ENCODE measurements at regions not wholly inside any gene's neighbourhood (a gene's known extent, or its start where the extent isn't known, plus 50 kb on each side); places are given as distances from the start of the nearest gene placed in this dataset.

DNA sequence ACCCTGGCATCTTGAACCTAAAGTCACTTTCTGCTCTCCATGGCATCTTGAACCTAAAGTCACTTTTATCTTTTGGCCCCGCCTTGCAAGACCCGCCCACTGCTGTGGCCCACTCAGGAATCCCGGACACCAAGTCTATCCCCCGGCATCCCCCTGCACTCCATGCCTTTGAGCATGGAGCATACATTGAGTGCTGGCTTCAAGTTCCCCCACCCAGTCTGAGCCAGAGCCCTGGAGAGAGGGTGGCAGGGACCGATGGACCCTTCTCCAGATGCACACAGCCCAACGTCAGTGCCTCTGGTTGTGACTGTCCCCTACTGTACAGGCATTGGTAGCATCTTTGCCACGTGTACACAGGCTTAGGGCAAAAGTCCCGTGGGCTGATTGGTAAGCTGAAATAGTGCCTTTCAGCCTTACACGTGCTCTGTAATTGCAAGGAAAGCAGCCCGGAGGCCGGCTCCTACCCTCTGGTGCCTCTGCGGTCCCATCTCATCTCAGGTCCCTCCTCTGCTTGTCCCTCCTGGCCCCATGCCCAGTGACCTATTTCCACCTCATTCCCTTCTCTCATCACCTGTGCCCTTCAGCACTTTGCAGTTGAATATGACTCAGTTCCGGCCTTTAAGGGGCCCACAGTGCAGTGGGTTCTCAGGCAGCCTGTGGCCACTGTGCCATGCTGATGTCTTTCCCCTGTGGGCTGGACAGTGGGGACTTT is 154.0 kb downstream of the INHBB start:
- Histone ChIP-seq H3K4me3 (no peak overlapping the region), H3K9me3 (no peaks in the 10 kb centered on the region), H3K4me1 (no peaks in the 10 kb centered on the region), H3K36me3 (no peaks in the 10 kb centered on the region), H3K27me3 (no peaks in the 10 kb centered on the region), H3K27ac (no peak overlapping the region)
- 77 to 80% methylated on average over 13 of the region's 13 CpGs for WGBS, 2 donors
- DNase-seq (ENCODE audit: low spot score in 2 of 2), result no peak
- no peak for TF ChIP-seq EP300 (IDR thresholded peaks at IDR 0.05)
- no peak for TF ChIP-seq POLR2A (IDR thresholded peaks at IDR 0.05)
- TF ChIP-seq, protein P1, sequence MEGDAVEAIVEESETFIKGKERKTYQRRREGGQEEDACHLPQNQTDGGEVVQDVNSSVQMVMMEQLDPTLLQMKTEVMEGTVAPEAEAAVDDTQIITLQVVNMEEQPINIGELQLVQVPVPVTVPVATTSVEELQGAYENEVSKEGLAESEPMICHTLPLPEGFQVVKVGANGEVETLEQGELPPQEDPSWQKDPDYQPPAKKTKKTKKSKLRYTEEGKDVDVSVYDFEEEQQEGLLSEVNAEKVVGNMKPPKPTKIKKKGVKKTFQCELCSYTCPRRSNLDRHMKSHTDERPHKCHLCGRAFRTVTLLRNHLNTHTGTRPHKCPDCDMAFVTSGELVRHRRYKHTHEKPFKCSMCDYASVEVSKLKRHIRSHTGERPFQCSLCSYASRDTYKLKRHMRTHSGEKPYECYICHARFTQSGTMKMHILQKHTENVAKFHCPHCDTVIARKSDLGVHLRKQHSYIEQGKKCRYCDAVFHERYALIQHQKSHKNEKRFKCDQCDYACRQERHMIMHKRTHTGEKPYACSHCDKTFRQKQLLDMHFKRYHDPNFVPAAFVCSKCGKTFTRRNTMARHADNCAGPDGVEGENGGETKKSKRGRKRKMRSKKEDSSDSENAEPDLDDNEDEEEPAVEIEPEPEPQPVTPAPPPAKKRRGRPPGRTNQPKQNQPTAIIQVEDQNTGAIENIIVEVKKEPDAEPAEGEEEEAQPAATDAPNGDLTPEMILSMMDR (IDR thresholded peaks at IDR 0.05), result no peak

DNA sequence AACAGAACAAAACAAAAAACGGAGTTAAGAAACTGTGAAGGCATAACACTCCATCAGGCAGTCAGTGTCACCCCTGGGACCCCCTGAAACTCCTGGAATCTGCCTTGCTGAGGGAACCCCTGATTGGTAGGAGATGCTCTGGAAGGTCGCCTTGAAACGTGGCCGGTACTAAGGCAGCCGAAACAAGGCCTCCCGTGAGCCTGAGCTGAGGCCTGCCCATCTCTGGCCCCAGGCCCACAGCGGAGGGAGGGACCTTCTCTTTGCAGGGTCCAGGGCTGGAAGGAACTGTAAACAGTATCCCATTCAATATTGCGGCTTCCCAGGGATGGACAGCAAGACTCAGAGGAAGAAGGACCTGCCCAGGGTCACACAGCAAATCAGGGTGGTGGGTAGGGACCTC is 155.7 kb downstream of the INHBB start:
- TF ChIP-seq POLR2A (IDR thresholded peaks at IDR 0.05) (no peak), EP300 (IDR thresholded peaks at IDR 0.05) (no peak)
- TF ChIP-seq, protein P1 (IDR thresholded peaks at IDR 0.05), result no peak
- H3K27ac ChIP-seq, result no peak overlapping the region
- H3K9me3 ChIP-seq, result no peaks in the 10 kb centered on the region
- H3K4me1 ChIP-seq, result no peaks in the 10 kb centered on the region
- no peaks in the 10 kb centered on the region for H3K27me3 ChIP-seq
- H3K36me3 ChIP-seq, result no peaks in the 10 kb centered on the region
- 72 to 83% methylated on average over 8 of the region's 8 CpGs for WGBS, 2 donors
- DNase-seq (ENCODE audit: low spot score in 2 of 2), result no peak
- H3K4me3 ChIP-seq, result no peak overlapping the region

DNA sequence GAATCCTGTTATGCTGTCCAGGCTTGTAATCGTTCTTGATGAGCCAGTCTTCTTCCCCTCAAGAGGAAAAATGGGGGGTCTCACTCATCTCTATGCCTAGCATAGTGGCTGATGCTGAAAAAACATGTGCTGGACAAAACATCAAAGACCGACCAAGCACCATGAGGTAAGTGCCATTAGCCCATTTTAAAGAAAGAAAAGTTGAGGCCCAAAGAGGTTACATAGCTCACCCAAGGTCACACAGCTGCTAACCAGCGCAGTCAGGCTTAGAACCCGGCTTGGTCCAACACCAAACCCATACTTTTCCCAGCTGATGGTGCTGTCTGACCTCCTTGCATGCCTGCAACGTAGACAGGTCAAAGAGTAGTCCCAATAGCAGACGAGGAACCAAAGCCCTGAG is 156.4 kb downstream of the INHBB start:
- Histone ChIP-seq H3K9me3 (no peaks in the 10 kb centered on the region), H3K27me3 (no peaks in the 10 kb centered on the region), H3K4me3 (no peak overlapping the region), H3K27ac (no peak overlapping the region), H3K36me3 (no peaks in the 10 kb centered on the region), H3K4me1 (no peaks in the 10 kb centered on the region)
- DNase-seq (ENCODE audit: low spot score in 2 of 2), result no peak
- TF ChIP-seq POLR2A (IDR thresholded peaks at IDR 0.05), result no peak
- no peak for TF ChIP-seq EP300 (IDR thresholded peaks at IDR 0.05)
- TF ChIP-seq, protein P1 (IDR thresholded peaks at IDR 0.05), result no peak
- 79 to 97% methylated on average over 3 to 6 of the region's 6 CpGs for WGBS, 2 donors

DNA sequence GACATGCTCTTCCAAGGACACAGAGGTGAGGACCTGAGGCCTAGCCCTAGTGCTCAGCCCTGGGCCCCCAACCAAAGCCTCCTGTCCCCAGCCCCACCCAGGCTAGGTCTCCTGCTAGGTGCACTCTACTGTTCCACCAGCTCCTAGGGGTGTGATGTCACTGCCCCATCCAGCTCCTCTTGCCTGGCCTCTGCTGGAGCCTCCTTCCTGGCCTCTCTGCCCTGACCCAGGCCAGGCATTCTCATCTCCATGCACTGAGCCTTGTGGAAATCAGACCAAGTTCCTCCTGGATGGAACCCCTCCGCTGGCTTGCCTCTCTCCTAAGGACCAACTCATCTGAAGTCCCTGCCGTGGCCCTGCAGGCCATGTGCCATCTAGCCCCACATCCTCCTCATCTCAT is 156.8 kb downstream of the INHBB start:
- Histone ChIP-seq H3K9me3 (no peaks in the 10 kb centered on the region), H3K4me1 (no peaks in the 10 kb centered on the region), H3K27me3 (no peaks in the 10 kb centered on the region), H3K36me3 (no peaks in the 10 kb centered on the region), H3K4me3 (no peak overlapping the region), H3K27ac (no peak overlapping the region)
- TF ChIP-seq EP300 (IDR thresholded peaks at IDR 0.05) (no peak), POLR2A (IDR thresholded peaks at IDR 0.05) (no peak)
- TF ChIP-seq, protein P1 (IDR thresholded peaks at IDR 0.05), result no peak
- DNase-seq (ENCODE audit: low spot score in 2 of 2), result no peak
- 92 to 97% methylated on average over 2 of the region's 2 CpGs for WGBS, 2 donors

DNA sequence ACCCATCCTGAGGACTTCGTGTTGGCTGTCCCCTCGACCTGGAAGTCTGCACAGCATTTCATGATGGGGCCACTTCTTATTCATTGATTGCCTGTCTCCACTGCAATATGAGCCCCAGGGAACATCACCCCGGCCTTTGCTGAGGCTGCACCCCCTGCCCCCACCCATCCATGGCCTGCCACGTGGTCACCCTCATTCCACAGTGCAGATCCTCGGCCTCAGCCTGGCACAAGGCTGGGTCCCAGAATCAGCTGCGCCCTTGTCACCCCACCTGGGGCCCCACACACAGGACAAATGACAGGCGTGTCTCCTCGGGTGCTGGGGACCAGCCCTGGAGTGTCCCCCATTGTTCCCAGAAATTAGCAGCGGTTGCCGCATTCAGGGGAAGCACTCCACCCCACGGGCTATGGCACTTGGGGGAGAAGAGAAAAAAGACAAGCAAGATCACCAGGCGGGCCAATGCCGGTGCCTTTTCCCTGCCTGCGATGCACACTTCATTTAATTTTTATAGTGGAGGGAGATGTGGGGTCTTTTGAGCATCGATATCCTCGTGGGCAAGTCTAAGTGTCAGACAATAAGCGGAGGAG is 157.4 kb downstream of the INHBB start:
- Histone ChIP-seq H3K36me3 (no peaks in the 10 kb centered on the region), H3K4me3 (no peak overlapping the region), H3K4me1 (peaks cover 0 to 4% (median 0%) of the 10 kb centered on the region in 4 donors), H3K27ac (no peak overlapping the region), H3K9me3 (no peaks in the 10 kb centered on the region), H3K27me3 (no peaks in the 10 kb centered on the region)
- TF ChIP-seq POLR2A (IDR thresholded peaks at IDR 0.05) (no peak), EP300 (IDR thresholded peaks at IDR 0.05) (no peak)
- TF ChIP-seq, protein P1 (IDR thresholded peaks at IDR 0.05), result no peak
- 86 to 88% methylated on average over 17 of the region's 17 CpGs for WGBS, 2 donors
- DNase-seq (ENCODE audit: low spot score in 2 of 2), result no peak
